ENCODE measurements at regions not wholly inside any gene's neighbourhood (a gene's known extent, or its start where the extent isn't known, plus 50 kb on each side); places are given as distances from the start of the nearest gene placed in this dataset.

GRCh38 chr2:128535953-128536352 lies 217.3 kb upstream of the HS6ST1 start:
- no peaks in the 10 kb centered on the region for H3K36me3 ChIP-seq (ENCODE audit: control insufficient read depth, insufficient read depth, low read length)
- H3K4me3 ChIP-seq (ENCODE audit: low read depth, low read length) = no peak overlapping the region
- no peak overlapping the region for H3K9ac ChIP-seq (ENCODE audit: low read depth, low read length)
- H3K4me1 ChIP-seq (ENCODE audit: control insufficient read depth, insufficient read depth, low read length) = peaks cover 15% of the 10 kb centered on the region
- H3K9me3 ChIP-seq (ENCODE audit: control insufficient read depth, insufficient read depth, low read length) = no peaks in the 10 kb centered on the region
- H3K27ac ChIP-seq (ENCODE audit: low read depth, low read length) = peak overlapping the region; percentile 45
- no peaks in the 10 kb centered on the region for H3K27me3 ChIP-seq (ENCODE audit: control insufficient read depth, insufficient read depth, low read length)

- no peaks in the 10 kb centered on the region for H3K27me3 ChIP-seq (ENCODE audit: control insufficient read depth, insufficient read depth, low read length)
- no peaks in the 10 kb centered on the region for H3K9me3 ChIP-seq (ENCODE audit: control insufficient read depth, insufficient read depth, low read length)
- peaks cover 15% of the 10 kb centered on the region for H3K4me1 ChIP-seq (ENCODE audit: control insufficient read depth, insufficient read depth, low read length)
- peak overlapping the region; percentile 89 for H3K27ac ChIP-seq (ENCODE audit: low read depth, low read length)
- H3K36me3 ChIP-seq (ENCODE audit: control insufficient read depth, insufficient read depth, low read length) = no peaks in the 10 kb centered on the region
- H3K4me3 ChIP-seq (ENCODE audit: low read depth, low read length) = no peak overlapping the region
- peak overlapping the region; percentile 32 for H3K9ac ChIP-seq (ENCODE audit: low read depth, low read length)
Observed at GRCh38 chr2:128536925-128537620, 218.4 kb upstream of the HS6ST1 start.

- no peaks in the 10 kb centered on the region for H3K27me3 ChIP-seq (ENCODE audit: control insufficient read depth, insufficient read depth, low read length)
- peak overlapping the region; percentile 32 for H3K9ac ChIP-seq (ENCODE audit: low read depth, low read length)
- no peak overlapping the region for H3K4me3 ChIP-seq (ENCODE audit: low read depth, low read length)
- H3K36me3 ChIP-seq (ENCODE audit: control insufficient read depth, insufficient read depth, low read length) = no peaks in the 10 kb centered on the region
- H3K27ac ChIP-seq (ENCODE audit: low read depth, low read length) = peak overlapping the region; percentile 89
- H3K4me1 ChIP-seq (ENCODE audit: control insufficient read depth, insufficient read depth, low read length) = peaks cover 15% of the 10 kb centered on the region
- H3K9me3 ChIP-seq (ENCODE audit: control insufficient read depth, insufficient read depth, low read length) = no peaks in the 10 kb centered on the region
Observed at GRCh38 chr2:128537646-128538045, 219.0 kb upstream of the HS6ST1 start.

DNA sequence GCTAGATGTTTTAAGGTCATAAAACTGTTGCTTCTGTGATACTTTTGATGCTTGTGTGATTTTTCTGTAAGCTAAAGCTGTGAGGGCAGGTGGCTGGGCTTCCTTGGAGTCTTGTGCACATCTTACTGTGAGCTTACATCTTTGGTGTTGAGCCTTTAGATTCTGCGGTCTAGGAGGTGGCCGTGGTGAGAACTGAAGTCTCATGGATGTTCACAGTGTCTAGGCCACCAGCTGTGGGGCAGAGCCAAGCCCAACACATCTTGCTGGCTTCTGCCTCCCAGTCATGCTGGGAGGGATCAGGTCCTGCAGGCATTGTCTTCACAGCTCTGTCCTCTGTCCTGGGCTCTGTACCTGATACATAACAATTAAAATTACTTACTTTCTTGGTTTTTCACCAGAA lies 219.7 kb upstream of the HS6ST1 start:
- peaks cover 15% of the 10 kb centered on the region for H3K4me1 ChIP-seq (ENCODE audit: control insufficient read depth, insufficient read depth, low read length)
- H3K27ac ChIP-seq (ENCODE audit: low read depth, low read length) = peak overlapping the region; percentile 89
- no peaks in the 10 kb centered on the region for H3K27me3 ChIP-seq (ENCODE audit: control insufficient read depth, insufficient read depth, low read length)
- H3K36me3 ChIP-seq (ENCODE audit: control insufficient read depth, insufficient read depth, low read length) = no peaks in the 10 kb centered on the region
- H3K4me3 ChIP-seq (ENCODE audit: low read depth, low read length) = no peak overlapping the region
- H3K9ac ChIP-seq (ENCODE audit: low read depth, low read length) = no peak overlapping the region
- no peaks in the 10 kb centered on the region for H3K9me3 ChIP-seq (ENCODE audit: control insufficient read depth, insufficient read depth, low read length)

- peaks cover 20% of the 10 kb centered on the region for H3K4me1 ChIP-seq (ENCODE audit: control insufficient read depth, insufficient read depth, low read length)
- no peak overlapping the region for H3K4me3 ChIP-seq (ENCODE audit: low read depth, low read length)
- H3K36me3 ChIP-seq (ENCODE audit: control insufficient read depth, insufficient read depth, low read length) = no peaks in the 10 kb centered on the region
- no peaks in the 10 kb centered on the region for H3K9me3 ChIP-seq (ENCODE audit: control insufficient read depth, insufficient read depth, low read length)
- H3K9ac ChIP-seq (ENCODE audit: low read depth, low read length) = no peak overlapping the region
- H3K27ac ChIP-seq (ENCODE audit: low read depth, low read length) = no peak overlapping the region
- no peaks in the 10 kb centered on the region for H3K27me3 ChIP-seq (ENCODE audit: control insufficient read depth, insufficient read depth, low read length)
Observed at GRCh38 chr2:128540670-128541069, 222.0 kb upstream of the HS6ST1 start.

- no peaks in the 10 kb centered on the region for H3K9me3 ChIP-seq (ENCODE audit: control insufficient read depth, insufficient read depth, low read length)
- no peaks in the 10 kb centered on the region for H3K27me3 ChIP-seq (ENCODE audit: control insufficient read depth, insufficient read depth, low read length)
- H3K9ac ChIP-seq (ENCODE audit: low read depth, low read length) = no peak overlapping the region
- no peak overlapping the region for H3K27ac ChIP-seq (ENCODE audit: low read depth, low read length)
- no peaks in the 10 kb centered on the region for H3K36me3 ChIP-seq (ENCODE audit: control insufficient read depth, insufficient read depth, low read length)
- H3K4me1 ChIP-seq (ENCODE audit: control insufficient read depth, insufficient read depth, low read length) = peaks cover 20% of the 10 kb centered on the region
- no peak overlapping the region for H3K4me3 ChIP-seq (ENCODE audit: low read depth, low read length)
Observed at GRCh38 chr2:128541448-128541847, 222.8 kb upstream of the HS6ST1 start.

DNA sequence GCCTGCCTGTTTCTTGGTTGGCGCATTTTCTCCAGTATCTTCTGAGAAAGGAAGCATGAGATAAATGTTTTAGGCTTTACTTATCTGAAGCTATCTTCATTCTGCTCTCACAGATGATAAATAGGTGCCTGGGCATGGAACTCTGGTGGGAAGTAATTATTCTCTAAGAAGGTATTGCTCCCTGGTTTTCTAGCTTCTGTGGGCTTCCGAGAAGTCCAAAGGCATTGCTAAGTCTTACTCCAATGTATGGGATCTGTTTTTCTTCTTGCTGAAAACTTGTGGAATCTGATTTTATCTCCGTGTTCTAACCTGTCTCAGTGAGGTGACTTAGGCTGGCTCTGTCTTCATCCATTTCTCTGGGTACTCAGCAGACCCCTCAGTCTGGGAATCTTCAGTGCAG lies 224.4 kb upstream of the HS6ST1 start:
- H3K9me3 ChIP-seq (ENCODE audit: control insufficient read depth, insufficient read depth, low read length) = no peaks in the 10 kb centered on the region
- H3K4me1 ChIP-seq (ENCODE audit: control insufficient read depth, insufficient read depth, low read length) = peaks cover 10% of the 10 kb centered on the region; the same call in 1 of the 2 replicates
- H3K4me3 ChIP-seq (ENCODE audit: low read depth, low read length) = no peak overlapping the region
- no peaks in the 10 kb centered on the region for H3K27me3 ChIP-seq (ENCODE audit: control insufficient read depth, insufficient read depth, low read length)
- H3K36me3 ChIP-seq (ENCODE audit: control insufficient read depth, insufficient read depth, low read length) = no peaks in the 10 kb centered on the region
- H3K9ac ChIP-seq (ENCODE audit: low read depth, low read length) = no peak overlapping the region
- H3K27ac ChIP-seq (ENCODE audit: low read depth, low read length) = no peak overlapping the region

GRCh38 chr2:128543646-128544045 lies 225.0 kb upstream of the HS6ST1 start:
- Histone ChIP-seq H3K9me3 (ENCODE audit: control insufficient read depth, insufficient read depth, low read length) (no peaks in the 10 kb centered on the region), H3K4me3 (ENCODE audit: low read depth, low read length) (no peak overlapping the region), H3K9ac (ENCODE audit: low read depth, low read length) (no peak overlapping the region), H3K27ac (ENCODE audit: low read depth, low read length) (no peak overlapping the region), H3K27me3 (ENCODE audit: control insufficient read depth, insufficient read depth, low read length) (no peaks in the 10 kb centered on the region), H3K36me3 (ENCODE audit: control insufficient read depth, insufficient read depth, low read length) (no peaks in the 10 kb centered on the region), H3K4me1 (ENCODE audit: control insufficient read depth, insufficient read depth, low read length) (peaks cover 6% of the 10 kb centered on the region; the same call in 1 of the 2 replicates)

- H3K9ac ChIP-seq (ENCODE audit: low read depth, low read length) = no peak overlapping the region
- no peak overlapping the region for H3K27ac ChIP-seq (ENCODE audit: low read depth, low read length)
- no peak overlapping the region for H3K4me3 ChIP-seq (ENCODE audit: low read depth, low read length)
- peaks cover 6% of the 10 kb centered on the region; the same call in 1 of the 2 replicates for H3K4me1 ChIP-seq (ENCODE audit: control insufficient read depth, insufficient read depth, low read length)
- no peaks in the 10 kb centered on the region for H3K36me3 ChIP-seq (ENCODE audit: control insufficient read depth, insufficient read depth, low read length)
- no peaks in the 10 kb centered on the region for H3K27me3 ChIP-seq (ENCODE audit: control insufficient read depth, insufficient read depth, low read length)
- H3K9me3 ChIP-seq (ENCODE audit: control insufficient read depth, insufficient read depth, low read length) = no peaks in the 10 kb centered on the region
Observed at GRCh38 chr2:128544321-128545037, 225.8 kb upstream of the HS6ST1 start.

GRCh38 chr2:128545085-128545484 lies 226.4 kb upstream of the HS6ST1 start:
- no peak overlapping the region for H3K27ac ChIP-seq (ENCODE audit: low read depth, low read length)
- no peaks in the 10 kb centered on the region for H3K9me3 ChIP-seq (ENCODE audit: control insufficient read depth, insufficient read depth, low read length)
- H3K4me3 ChIP-seq (ENCODE audit: low read depth, low read length) = no peak overlapping the region
- no peaks in the 10 kb centered on the region for H3K27me3 ChIP-seq (ENCODE audit: control insufficient read depth, insufficient read depth, low read length)
- H3K9ac ChIP-seq (ENCODE audit: low read depth, low read length) = no peak overlapping the region
- H3K36me3 ChIP-seq (ENCODE audit: control insufficient read depth, insufficient read depth, low read length) = no peaks in the 10 kb centered on the region
- H3K4me1 ChIP-seq (ENCODE audit: control insufficient read depth, insufficient read depth, low read length) = peaks cover 6% of the 10 kb centered on the region; the same call in 1 of the 2 replicates

- no peak overlapping the region for H3K9ac ChIP-seq (ENCODE audit: low read depth, low read length)
- no peak overlapping the region for H3K4me3 ChIP-seq (ENCODE audit: low read depth, low read length)
- H3K36me3 ChIP-seq (ENCODE audit: control insufficient read depth, insufficient read depth, low read length) = no peaks in the 10 kb centered on the region
- no peak overlapping the region for H3K27ac ChIP-seq (ENCODE audit: low read depth, low read length)
- no peaks in the 10 kb centered on the region for H3K9me3 ChIP-seq (ENCODE audit: control insufficient read depth, insufficient read depth, low read length)
- no peaks in the 10 kb centered on the region for H3K27me3 ChIP-seq (ENCODE audit: control insufficient read depth, insufficient read depth, low read length)
- peaks cover 6% of the 10 kb centered on the region; the same call in 1 of the 2 replicates for H3K4me1 ChIP-seq (ENCODE audit: control insufficient read depth, insufficient read depth, low read length)
Observed at GRCh38 chr2:128545829-128546228, 227.2 kb upstream of the HS6ST1 start.
